ENCODE measurements at regions not wholly inside any gene's neighbourhood (a gene's known extent, or its start where the extent isn't known, plus 50 kb on each side); places are given as distances from the start of the nearest gene placed in this dataset.

DNA sequence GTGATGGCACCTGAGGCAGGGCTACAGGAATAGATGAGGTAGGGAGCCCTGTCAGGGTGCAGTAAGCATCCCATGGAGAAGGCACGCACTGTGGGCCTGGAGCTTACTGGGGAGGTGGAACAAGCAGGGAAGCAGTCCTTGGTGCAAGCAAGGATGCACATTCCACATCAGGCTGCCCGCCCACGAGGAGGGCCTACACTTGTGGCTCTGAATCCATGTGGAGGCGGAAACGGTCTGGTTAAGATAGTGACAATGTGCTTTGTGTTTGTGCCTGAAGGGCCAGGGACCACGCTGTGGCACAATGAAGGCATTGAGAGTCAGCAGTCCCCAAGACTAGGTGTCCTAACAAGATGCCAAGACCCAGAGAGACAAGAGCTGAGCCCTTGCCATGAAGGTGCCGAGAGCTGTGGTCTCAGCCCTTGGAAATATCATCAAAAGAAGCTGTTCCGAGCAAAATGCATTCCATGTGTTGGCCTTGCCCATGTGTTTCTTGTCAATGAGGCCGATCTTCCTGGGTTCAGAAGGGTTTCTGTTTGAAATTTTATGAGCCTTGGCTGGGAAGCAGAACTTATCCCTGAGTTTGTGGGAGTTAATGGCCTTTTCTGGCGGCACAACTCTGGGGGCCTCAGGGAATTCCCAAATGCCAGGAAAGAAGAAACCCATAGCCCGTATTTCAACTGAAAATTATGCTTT is 111.9 kb downstream of the NGF start:
- TF ChIP-seq, protein P1, sequence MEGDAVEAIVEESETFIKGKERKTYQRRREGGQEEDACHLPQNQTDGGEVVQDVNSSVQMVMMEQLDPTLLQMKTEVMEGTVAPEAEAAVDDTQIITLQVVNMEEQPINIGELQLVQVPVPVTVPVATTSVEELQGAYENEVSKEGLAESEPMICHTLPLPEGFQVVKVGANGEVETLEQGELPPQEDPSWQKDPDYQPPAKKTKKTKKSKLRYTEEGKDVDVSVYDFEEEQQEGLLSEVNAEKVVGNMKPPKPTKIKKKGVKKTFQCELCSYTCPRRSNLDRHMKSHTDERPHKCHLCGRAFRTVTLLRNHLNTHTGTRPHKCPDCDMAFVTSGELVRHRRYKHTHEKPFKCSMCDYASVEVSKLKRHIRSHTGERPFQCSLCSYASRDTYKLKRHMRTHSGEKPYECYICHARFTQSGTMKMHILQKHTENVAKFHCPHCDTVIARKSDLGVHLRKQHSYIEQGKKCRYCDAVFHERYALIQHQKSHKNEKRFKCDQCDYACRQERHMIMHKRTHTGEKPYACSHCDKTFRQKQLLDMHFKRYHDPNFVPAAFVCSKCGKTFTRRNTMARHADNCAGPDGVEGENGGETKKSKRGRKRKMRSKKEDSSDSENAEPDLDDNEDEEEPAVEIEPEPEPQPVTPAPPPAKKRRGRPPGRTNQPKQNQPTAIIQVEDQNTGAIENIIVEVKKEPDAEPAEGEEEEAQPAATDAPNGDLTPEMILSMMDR (IDR thresholded peaks at IDR 0.05; ENCODE audit: unreplicated experiment): no peak
- DNase-seq (ENCODE audit: low spot score in 2 of 2, unreplicated experiment in 2 of 2): no peak
- H3K4me3 Mint-ChIP-seq: no peak overlapping the region
- peaks cover 15% of the 10 kb centered on the region for H3K4me1 Mint-ChIP-seq
- H3K27ac Mint-ChIP-seq: no peak overlapping the region
- H3K36me3 Mint-ChIP-seq: no peaks in the 10 kb centered on the region
- H3K9me3 Mint-ChIP-seq: no peaks in the 10 kb centered on the region
- H3K27me3 Mint-ChIP-seq (ENCODE audit: low read depth): no peaks in the 10 kb centered on the region

- TF ChIP-seq, protein P1 (IDR thresholded peaks at IDR 0.05; ENCODE audit: unreplicated experiment): no peak
- H3K9me3 Mint-ChIP-seq: no peaks in the 10 kb centered on the region
Measured at GRCh38 chr1:115224636-115225035, 113.4 kb downstream of the NGF start.

GRCh38 chr1:115222616-115223402 is 115.2 kb downstream of the NGF start:
- TF ChIP-seq, protein P1 (IDR thresholded peaks at IDR 0.05; ENCODE audit: unreplicated experiment): no peak
- no peak for DNase-seq (ENCODE audit: low spot score in 2 of 2, unreplicated experiment in 2 of 2)
- Mint-ChIP-seq H3K4me1 (peaks cover 15% of the 10 kb centered on the region), H3K36me3 (no peaks in the 10 kb centered on the region), H3K27me3 (ENCODE audit: low read depth) (no peaks in the 10 kb centered on the region), H3K4me3 (no peak overlapping the region), H3K9me3 (no peaks in the 10 kb centered on the region), H3K27ac (no peak overlapping the region)

More at GRCh38 chr1:115224636-115225035, 113.4 kb downstream of the NGF start:
- DNase-seq (ENCODE audit: low spot score in 2 of 2, unreplicated experiment in 2 of 2): no peak
- no peaks in the 10 kb centered on the region for H3K27me3 Mint-ChIP-seq (ENCODE audit: low read depth)
- H3K4me1 Mint-ChIP-seq: peaks cover 15% of the 10 kb centered on the region
- no peak overlapping the region for H3K4me3 Mint-ChIP-seq
- H3K36me3 Mint-ChIP-seq: no peaks in the 10 kb centered on the region
- no peak overlapping the region for H3K27ac Mint-ChIP-seq

- Mint-ChIP-seq H3K9me3 (no peaks in the 10 kb centered on the region), H3K4me1 (peaks cover 15% of the 10 kb centered on the region), H3K27me3 (ENCODE audit: low read depth) (no peaks in the 10 kb centered on the region), H3K36me3 (no peaks in the 10 kb centered on the region), H3K27ac (no peak overlapping the region), H3K4me3 (no peak overlapping the region)
- TF ChIP-seq, protein P1 (IDR thresholded peaks at IDR 0.05; ENCODE audit: unreplicated experiment): no peak
- no peak for DNase-seq (ENCODE audit: low spot score in 2 of 2, unreplicated experiment in 2 of 2)
Measured at GRCh38 chr1:115220340-115221270, 117.4 kb downstream of the NGF start.

DNA sequence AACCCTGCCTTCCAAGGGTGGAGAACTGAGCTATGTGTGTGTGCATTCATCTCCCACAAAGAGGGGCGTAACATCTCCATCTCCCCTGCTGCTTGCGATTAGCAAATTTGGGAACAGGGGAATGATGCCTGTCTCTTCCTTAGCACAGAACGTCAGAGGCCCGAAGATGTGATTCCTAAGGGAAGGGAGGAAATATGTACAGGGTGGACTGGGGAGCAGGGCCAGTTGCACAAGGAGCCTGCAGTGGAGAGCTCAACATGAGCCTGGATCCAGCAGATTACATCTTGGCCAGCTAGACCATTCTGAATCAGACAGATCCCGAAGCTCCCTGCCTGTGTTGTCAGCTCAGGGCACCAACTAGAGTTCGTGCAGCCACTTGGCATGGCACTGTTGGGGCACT is 118.1 kb downstream of the NGF start:
- DNase-seq (ENCODE audit: low spot score in 2 of 2, unreplicated experiment in 2 of 2): no peak
- Mint-ChIP-seq H3K4me1 (peaks cover 14% of the 10 kb centered on the region), H3K4me3 (no peak overlapping the region), H3K27me3 (ENCODE audit: low read depth) (no peaks in the 10 kb centered on the region), H3K27ac (no peak overlapping the region), H3K9me3 (no peaks in the 10 kb centered on the region), H3K36me3 (no peaks in the 10 kb centered on the region)
- TF ChIP-seq, protein P1 (IDR thresholded peaks at IDR 0.05; ENCODE audit: unreplicated experiment): no peak
